IPS-15b (cell line): ENCODE measurements at regions not wholly inside any gene's neighbourhood (a gene's known extent, or its start where the extent isn't known, plus 50 kb on each side); places are given as distances from the start of the nearest gene placed in this dataset.

ENCODE experiments used
- H3K27me3 ChIP-seq: one replicate; pipeline ENCODE4 v1.6.1; 2013; ENCODE audit warnings: low read length; ENCODE audit not compliant: control insufficient read depth, insufficient read depth
- H3K36me3 ChIP-seq: one replicate; pipeline ENCODE4 v1.6.1; 2013; ENCODE audit warnings: low read length; ENCODE audit not compliant: control insufficient read depth, insufficient read depth
- H3K4me1 ChIP-seq: one replicate; pipeline ENCODE4 v1.6.1; 2013; ENCODE audit warnings: mild to moderate bottlenecking, low read length; ENCODE audit not compliant: control insufficient read depth, insufficient read depth
- H3K4me3 ChIP-seq: one replicate; pipeline ENCODE4 v1.5.1; 2013; ENCODE audit warnings: low read depth, low read length
- H3K9ac ChIP-seq: one replicate; pipeline ENCODE4 v1.6.1; 2013; ENCODE audit warnings: low read depth, mild to moderate bottlenecking, low read length
- H3K9me3 ChIP-seq: one replicate; pipeline ENCODE4 v1.6.1; 2013; ENCODE audit warnings: mild to moderate bottlenecking, low read length; ENCODE audit not compliant: control insufficient read depth, insufficient read depth

DNA sequence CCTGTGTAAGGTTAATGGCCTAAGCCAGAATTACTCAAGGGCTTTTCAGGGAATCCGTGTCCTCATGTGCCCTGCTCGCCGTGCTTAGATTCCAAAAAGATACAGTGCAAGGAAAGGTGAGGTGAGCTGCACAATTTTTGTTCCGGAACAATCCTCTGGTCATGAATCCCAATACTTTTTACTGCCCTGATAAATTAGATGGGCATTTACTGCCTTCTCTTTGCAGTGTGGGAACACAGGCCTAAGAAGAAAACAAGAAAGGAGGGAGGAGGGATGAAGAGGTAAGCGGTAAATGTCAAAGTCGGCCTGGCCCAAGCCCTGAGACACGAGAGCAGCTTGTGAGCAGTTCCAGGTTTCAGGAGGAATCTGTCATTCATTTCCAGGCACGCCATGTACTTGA, 390.9 kb upstream of the SULF2 start:
- Histone ChIP-seq H3K4me1 (peaks cover 2% of the 10 kb centered on the region), H3K27me3 (peaks cover 2% of the 10 kb centered on the region), H3K9ac (no peak overlapping the region), H3K9me3 (no peaks in the 10 kb centered on the region), H3K4me3 (no peak overlapping the region), H3K36me3 (no peaks in the 10 kb centered on the region)

DNA sequence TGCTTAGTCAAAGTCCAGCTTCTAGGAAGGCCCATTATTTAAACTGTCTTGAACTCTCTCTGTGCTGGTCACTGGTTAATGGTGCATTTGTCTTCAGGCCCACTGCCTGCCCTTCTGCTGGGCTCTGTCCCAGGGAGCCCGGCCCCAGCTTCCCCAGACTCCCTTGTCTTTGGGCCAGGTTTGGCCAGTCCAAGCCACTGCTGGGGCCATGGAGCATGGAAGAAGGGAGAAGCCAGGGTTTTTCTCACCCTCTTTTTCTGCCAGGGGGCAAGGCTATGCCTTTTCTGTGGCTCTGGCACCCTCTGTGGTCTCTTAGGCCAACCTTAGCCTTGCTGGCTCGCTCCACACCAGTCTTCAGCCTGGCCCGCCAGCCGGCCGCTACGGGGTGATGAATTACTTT, 390.0 kb upstream of the SULF2 start:
- H3K9me3 ChIP-seq, result no peaks in the 10 kb centered on the region
- H3K36me3 ChIP-seq, result no peaks in the 10 kb centered on the region
- peaks cover 2% of the 10 kb centered on the region for H3K27me3 ChIP-seq
- H3K4me3 ChIP-seq, result no peak overlapping the region
- H3K9ac ChIP-seq, result no peak overlapping the region
- H3K4me1 ChIP-seq, result peaks cover 2% of the 10 kb centered on the region

DNA sequence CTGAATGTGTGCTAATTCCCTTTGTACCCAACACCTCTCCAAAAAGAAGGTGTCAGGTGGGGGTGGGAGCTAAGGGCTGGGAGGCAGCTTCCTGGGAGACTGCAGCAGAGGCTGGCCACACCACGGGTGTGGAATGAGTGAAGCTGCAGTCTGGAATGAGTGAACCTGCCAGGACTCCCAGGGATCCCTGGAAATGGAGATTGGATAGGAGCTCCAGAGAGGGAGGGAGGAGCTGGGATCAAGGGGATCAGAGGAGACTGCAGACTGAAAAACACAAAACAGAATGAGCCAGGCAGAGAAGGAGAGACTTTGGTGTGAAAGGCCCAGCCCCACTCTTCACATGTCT, 387.0 kb upstream of the SULF2 start:
- no peaks in the 10 kb centered on the region for H3K36me3 ChIP-seq
- H3K27me3 ChIP-seq, result peaks cover 2% of the 10 kb centered on the region
- no peak overlapping the region for H3K9ac ChIP-seq
- H3K4me1 ChIP-seq, result no peaks in the 10 kb centered on the region
- no peaks in the 10 kb centered on the region for H3K9me3 ChIP-seq
- no peak overlapping the region for H3K4me3 ChIP-seq

DNA sequence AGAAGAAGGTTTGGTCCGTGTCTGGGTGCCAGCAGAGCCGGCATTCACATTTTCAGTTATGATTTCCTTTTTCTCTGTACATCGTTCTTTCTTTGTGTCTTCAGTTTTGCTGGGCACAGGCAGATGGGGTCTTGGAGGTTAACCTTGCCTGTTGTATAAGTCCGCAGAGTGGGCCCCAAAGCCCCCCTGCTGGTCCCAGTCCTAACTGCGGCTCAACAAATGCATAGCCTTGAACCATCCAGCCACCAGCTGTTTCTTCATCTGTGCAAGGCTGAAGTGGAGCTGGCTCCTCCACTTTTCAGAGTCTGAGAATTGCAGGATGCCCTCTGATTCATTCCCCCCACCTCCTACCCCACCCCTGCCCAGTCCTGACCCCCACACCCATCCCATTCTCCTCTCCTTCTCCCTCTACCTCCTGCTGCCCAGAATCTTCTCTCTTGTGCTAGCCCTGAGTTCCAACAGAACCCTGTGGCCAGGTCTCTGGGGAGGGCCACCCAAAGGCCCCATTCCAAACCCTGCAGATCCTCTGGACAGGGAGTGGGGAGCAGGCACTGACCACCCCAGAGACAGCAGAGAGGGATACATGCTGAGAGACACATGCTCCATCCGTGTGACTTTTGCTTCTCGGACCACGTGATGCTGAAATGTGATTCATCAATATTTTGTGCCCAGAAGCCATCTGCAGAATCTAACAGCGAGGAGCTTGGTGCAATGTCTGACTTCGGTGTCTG, 386.5 kb upstream of the SULF2 start:
- Histone ChIP-seq H3K36me3 (no peaks in the 10 kb centered on the region), H3K4me1 (no peaks in the 10 kb centered on the region), H3K4me3 (no peak overlapping the region), H3K9ac (no peak overlapping the region), H3K27me3 (peaks cover 2% of the 10 kb centered on the region), H3K9me3 (no peaks in the 10 kb centered on the region)

DNA sequence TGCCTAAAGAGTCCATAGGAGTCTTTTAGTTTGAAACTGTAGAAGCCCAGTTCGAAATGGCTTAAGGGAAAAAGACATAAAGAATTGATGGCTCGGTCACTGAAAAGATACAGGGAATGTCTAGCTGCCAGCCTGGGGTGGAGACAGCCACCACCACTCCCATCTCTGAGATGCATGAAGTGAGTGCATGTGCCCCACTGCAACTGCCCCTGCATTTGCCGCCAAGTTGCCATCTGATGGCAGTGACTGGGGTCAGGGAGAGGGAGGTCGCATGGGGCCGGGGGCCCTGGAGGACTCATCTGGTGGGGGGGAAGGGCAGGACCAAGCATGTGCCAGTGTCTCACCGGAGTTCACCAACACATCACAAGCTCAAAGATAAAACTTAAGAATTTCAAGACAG, 385.8 kb upstream of the SULF2 start:
- H3K4me1 ChIP-seq, result no peaks in the 10 kb centered on the region
- H3K9me3 ChIP-seq, result no peaks in the 10 kb centered on the region
- H3K9ac ChIP-seq, result no peak overlapping the region
- H3K36me3 ChIP-seq, result no peaks in the 10 kb centered on the region
- no peak overlapping the region for H3K4me3 ChIP-seq
- peaks cover 2% of the 10 kb centered on the region for H3K27me3 ChIP-seq

DNA sequence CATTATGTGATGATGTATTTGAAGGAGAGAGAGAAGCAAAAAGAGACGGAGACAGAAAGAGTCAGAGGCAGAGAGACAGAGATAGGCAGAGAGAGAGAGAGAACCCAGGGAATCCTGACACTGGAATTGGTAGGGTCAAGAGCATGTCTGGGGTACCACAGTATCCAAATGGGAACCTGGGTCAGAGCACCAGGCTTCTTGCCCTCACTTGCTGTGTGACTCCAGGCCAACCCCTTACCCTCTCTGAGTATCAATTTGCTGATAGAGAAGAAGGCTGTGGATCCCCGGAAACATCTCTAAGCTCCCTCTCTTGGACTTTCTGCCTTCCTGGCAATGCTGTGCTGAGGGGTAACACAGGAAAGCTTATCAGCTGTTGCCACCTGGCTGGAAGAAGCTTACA, 385.3 kb upstream of the SULF2 start:
- H3K27me3 ChIP-seq, result peaks cover 2% of the 10 kb centered on the region
- no peaks in the 10 kb centered on the region for H3K36me3 ChIP-seq
- H3K9ac ChIP-seq, result no peak overlapping the region
- H3K4me1 ChIP-seq, result no peaks in the 10 kb centered on the region
- H3K4me3 ChIP-seq, result no peak overlapping the region
- no peaks in the 10 kb centered on the region for H3K9me3 ChIP-seq

DNA sequence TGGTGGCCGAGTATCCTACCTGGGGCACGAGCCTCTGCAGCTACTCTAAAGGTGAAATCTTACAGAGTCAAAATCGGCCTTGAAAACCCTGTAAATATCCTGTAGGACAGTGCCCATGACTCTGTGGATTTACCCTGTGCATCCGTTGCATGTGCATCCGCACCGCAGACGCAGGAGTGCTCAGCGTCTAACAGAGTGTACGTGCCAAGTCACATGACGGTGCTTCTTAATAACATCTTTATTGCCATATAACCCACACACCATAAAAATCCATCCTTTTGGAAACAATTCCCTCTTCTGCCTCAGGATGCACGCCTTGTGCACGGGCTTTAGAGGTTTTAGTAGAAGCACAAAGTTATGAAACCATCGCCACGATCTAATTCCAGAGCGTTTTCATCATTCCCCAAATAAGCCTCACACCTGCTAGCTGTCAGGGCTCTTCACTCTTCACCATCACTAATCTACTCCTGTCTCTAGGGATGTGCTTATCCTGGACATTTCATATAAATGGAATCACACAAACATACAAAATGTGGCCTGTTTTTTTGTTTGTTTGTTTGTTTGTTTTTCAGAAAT, 384.5 kb upstream of the SULF2 start:
- Histone ChIP-seq H3K27me3 (peaks cover 2% of the 10 kb centered on the region), H3K4me1 (no peaks in the 10 kb centered on the region), H3K36me3 (no peaks in the 10 kb centered on the region), H3K9ac (no peak overlapping the region), H3K9me3 (no peaks in the 10 kb centered on the region), H3K4me3 (no peak overlapping the region)

DNA sequence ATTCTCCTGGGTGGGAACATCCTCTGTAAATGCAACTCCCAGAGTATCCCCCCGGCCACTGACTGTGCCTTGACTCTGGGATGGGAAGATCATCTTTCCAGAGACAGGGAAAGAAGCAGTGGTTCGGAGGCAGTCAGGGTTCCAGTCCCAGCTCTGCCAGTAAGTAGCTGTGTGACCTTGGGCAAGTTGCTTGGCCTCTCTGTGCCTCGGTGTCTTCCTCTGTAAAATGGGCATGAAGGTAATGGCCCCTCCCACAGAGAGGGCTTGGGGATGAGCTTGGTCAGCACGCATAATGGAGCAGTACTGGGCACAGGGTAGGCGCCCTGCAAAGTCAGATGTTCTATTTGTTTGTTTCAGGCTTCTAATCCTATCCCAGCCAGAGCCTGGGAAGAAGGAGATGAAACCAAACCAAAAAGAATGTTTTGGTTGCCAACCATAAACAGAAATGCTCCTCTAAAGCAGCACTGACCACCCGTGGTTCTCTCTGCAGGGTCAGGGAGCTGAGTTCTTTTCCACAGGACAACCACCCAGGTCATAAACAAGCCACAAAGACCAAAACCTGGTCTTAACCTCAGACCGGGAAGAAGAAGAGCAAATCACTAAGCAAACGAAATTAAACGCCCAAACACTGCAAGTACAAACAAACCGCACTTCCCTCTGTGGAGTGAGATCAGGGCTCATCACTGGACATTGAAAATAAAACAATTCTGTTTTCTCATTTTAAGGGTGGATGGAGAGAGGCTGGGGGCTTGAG, 381.0 kb upstream of the SULF2 start:
- Histone ChIP-seq H3K9me3 (no peaks in the 10 kb centered on the region), H3K4me1 (no peaks in the 10 kb centered on the region), H3K36me3 (no peaks in the 10 kb centered on the region), H3K27me3 (no peaks in the 10 kb centered on the region), H3K9ac (no peak overlapping the region), H3K4me3 (no peak overlapping the region)

DNA sequence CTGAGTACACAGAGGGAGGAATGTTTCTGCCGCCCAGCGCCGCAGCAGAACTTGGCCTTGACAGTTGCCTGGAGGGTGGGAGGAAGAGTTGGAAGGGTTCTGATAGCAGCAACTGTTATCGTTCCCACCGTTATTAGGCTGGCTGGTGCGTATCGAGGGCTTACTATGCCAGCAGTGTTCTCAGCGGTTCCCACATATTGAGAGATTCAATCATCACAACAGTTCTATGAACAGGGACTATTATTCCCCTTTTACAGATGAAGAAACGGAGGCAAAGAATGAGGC, 380.1 kb upstream of the SULF2 start:
- Histone ChIP-seq H3K4me3 (no peak overlapping the region), H3K4me1 (no peaks in the 10 kb centered on the region), H3K27me3 (no peaks in the 10 kb centered on the region), H3K9ac (no peak overlapping the region), H3K36me3 (no peaks in the 10 kb centered on the region), H3K9me3 (no peaks in the 10 kb centered on the region)

DNA sequence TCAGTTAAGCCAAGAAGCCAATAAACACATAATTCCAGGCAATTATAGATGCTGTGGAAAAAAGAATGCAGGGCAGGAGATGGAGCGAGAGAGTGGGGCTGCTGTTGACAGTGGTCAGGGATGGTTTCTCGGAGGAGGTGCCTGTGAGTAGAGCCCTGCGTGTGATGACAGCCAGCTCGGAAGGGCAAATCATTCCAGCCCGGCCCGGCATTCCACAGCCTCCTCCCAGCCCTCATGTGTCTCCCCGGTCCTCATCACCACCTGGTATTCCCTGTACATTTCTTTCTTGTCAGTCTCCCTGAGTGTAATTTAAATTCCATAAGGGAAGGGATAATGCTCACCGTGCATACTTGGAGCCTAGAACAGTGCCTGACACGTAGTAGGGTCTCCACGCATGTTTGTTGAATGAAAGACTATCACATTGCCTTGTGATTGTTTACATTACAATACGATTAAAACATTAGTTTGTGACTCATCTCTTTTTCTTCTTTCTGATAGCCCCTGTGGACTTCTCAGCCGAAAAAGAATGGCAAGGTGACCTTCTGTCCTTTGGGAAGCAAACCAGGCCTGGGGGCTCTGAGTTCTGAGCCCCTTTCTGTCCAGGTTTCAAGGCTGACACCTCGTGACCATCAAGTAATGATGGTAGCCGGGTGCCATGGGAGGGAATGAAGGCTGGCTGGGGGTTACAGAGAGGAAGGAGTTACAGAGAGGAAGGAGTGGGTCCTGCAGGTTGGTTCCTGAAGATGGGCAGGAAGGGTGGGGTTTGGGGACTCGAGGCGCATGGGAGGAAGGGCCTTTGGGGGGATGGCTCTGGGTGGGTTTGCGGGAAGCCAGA, 379.5 kb upstream of the SULF2 start:
- Histone ChIP-seq H3K36me3 (no peaks in the 10 kb centered on the region), H3K9ac (no peak overlapping the region), H3K4me3 (no peak overlapping the region), H3K27me3 (no peaks in the 10 kb centered on the region), H3K4me1 (no peaks in the 10 kb centered on the region), H3K9me3 (no peaks in the 10 kb centered on the region)

DNA sequence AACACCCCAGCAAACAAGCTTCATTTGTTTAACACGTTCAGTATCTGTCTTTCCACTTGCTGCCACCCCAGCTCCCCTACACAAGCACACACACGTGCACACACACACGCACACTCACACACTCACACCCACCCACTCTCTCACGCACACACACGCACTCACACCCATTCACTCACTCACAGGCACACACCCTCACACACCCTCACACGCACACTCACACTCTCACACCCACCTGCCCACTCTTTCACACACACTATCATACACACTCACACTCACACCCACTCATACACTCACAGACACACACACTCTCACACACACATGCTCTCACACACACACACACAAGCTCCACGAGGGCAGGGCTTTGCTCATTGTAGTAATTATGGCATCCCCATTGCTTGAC, 378.8 kb upstream of the SULF2 start:
- no peaks in the 10 kb centered on the region for H3K27me3 ChIP-seq
- no peak overlapping the region for H3K4me3 ChIP-seq
- no peaks in the 10 kb centered on the region for H3K36me3 ChIP-seq
- no peaks in the 10 kb centered on the region for H3K4me1 ChIP-seq
- H3K9ac ChIP-seq, result no peak overlapping the region
- H3K9me3 ChIP-seq, result no peaks in the 10 kb centered on the region
